Karpas-422 (cell line): ENCODE measurements at regions not wholly inside any gene's neighbourhood (a gene's known extent, or its start where the extent isn't known, plus 50 kb on each side); places are given as distances from the start of the nearest gene placed in this dataset.
A peak's percentile ranks its signal among the peaks of the same experiment; 100 is the strongest.

Experiments used
- DNase-seq: peaks from one replicate; pipeline ENCODE4 v3.0.0-alpha.2; 2015
- H2AFZ ChIP-seq: fragments of 200-600 bp; sonication (generic); 2 replicates; pipeline ENCODE4 v1.6.1; 2014; ENCODE audit warnings: antibody characterized with exemption, low read length, mixed read lengths
- H3K27ac ChIP-seq: fragments of 200-600 bp; sonication (generic); 2 replicates; pipeline ENCODE4 v1.5.1; 2014; ENCODE audit warnings: mild to moderate bottlenecking, low read length, moderate library complexity
- H3K27me3 ChIP-seq: fragments of 200-600 bp; sonication (generic); 2 replicates; pipeline ENCODE4 v1.6.1; 2014; ENCODE audit warnings: low read length, mixed read lengths
- H3K36me3 ChIP-seq: fragments of 200-600 bp; sonication (generic); 2 replicates; pipeline ENCODE4 v1.6.1; 2014; ENCODE audit warnings: low read length, mixed read lengths; ENCODE audit not compliant: insufficient read depth
- H3K4me1 ChIP-seq: fragments of 200-600 bp; sonication (generic); 2 replicates; pipeline ENCODE4 v1.6.1; 2014; ENCODE audit warnings: mild to moderate bottlenecking, low read length, mixed read lengths
- H3K4me2 ChIP-seq: fragments of 200-600 bp; sonication (generic); 2 replicates; pipeline ENCODE4 v1.6.1; 2014; ENCODE audit warnings: low read length, low read depth, mild to moderate bottlenecking; ENCODE audit not compliant: poor library complexity, severe bottlenecking
- H3K4me3 ChIP-seq: fragments of 200-600 bp; sonication (generic); 2 replicates; pipeline ENCODE4 v1.5.1; 2014; ENCODE audit warnings: mild to moderate bottlenecking, antibody characterized with exemption, low read length, mixed read lengths
- H3K79me2 ChIP-seq: fragments of 200-600 bp; sonication (generic); 2 replicates; pipeline ENCODE4 v1.6.1; 2014; ENCODE audit warnings: mild to moderate bottlenecking, low read length, mixed read lengths
- H3K9ac ChIP-seq: fragments of 200-600 bp; sonication (generic); 2 replicates; pipeline ENCODE4 v1.6.0; 2014; ENCODE audit warnings: low read length
- H3K9me2 ChIP-seq: fragments of 200-600 bp; sonication (generic), shearing (Covaris generic); replicated peaks from 2 replicates; pipeline ENCODE4 v1.6.0; 2014; ENCODE audit warnings: mild to moderate bottlenecking, low read length, moderate library complexity; ENCODE audit not compliant: insufficient read depth
- H3K9me3 ChIP-seq: fragments of 300-700, 200-600 bp; sonication (generic); 2 replicates; pipeline ENCODE4 v1.6.1; 2014; ENCODE audit warnings: low read length, mixed read lengths
- H4K20me1 ChIP-seq: fragments of 200-600 bp; sonication (generic); 2 replicates; pipeline ENCODE4 v1.6.1; 2014; ENCODE audit warnings: mild to moderate bottlenecking, antibody characterized with exemption, low read length, low read depth; ENCODE audit not compliant: insufficient read depth

DNA sequence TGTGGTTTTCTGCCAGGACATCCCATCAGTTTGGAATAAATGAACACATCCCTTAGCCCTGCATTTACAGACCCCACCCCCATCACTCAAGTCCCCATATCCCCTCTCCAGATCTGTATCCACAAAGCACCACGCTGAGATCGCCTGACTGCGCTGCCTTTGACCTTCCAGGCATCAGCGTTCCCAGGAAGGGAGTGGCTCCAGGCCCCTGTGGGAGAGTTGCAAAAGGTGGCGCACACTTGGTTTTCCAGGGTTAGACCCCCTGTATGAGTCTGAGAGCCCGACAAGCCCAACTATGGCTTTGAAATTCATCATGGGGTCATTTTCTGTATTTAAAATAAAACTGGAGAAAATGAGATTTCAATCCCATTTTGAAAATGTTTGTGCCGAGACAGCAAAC, 137.0 kb upstream of the ZNF236 start:
- no peaks in the 10 kb centered on the region for H3K9me2 ChIP-seq
- no peaks in the 10 kb centered on the region for H4K20me1 ChIP-seq
- no peaks in the 10 kb centered on the region for H3K27me3 ChIP-seq
- no peak overlapping the region for H2AFZ ChIP-seq
- no peaks in the 10 kb centered on the region for H3K79me2 ChIP-seq
- no peak for DNase-seq
- no peaks in the 10 kb centered on the region for H3K36me3 ChIP-seq
- H3K4me1 ChIP-seq, result peaks cover 5% of the 10 kb centered on the region
- no peak overlapping the region for H3K9ac ChIP-seq
- no peak overlapping the region for H3K27ac ChIP-seq
- H3K4me3 ChIP-seq, result no peak overlapping the region
- H3K4me2 ChIP-seq, result no peak overlapping the region
- H3K9me3 ChIP-seq, result no peaks in the 10 kb centered on the region

DNA sequence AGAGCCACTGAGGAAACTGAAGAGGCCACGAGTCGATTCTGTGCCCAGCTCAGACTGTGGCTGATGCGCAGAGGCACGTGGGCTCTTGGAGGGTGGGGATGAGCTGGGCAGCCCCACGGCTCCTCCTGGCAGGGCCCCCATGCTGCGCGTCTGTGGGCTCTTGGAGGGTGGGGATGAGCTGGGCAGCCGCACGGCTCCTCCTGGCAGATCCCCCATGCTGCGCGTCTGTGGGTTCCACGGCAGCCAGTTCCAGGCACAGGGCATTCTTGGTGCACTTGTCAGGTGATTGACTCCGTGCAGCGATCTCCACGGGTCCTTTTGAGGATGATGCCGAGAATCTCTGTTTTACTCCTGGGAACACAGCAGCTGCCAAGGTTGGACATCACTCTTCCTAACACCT, 138.1 kb upstream of the ZNF236 start:
- H3K4me2 ChIP-seq, result no peak overlapping the region
- H4K20me1 ChIP-seq, result no peaks in the 10 kb centered on the region
- H2AFZ ChIP-seq, result no peak overlapping the region
- no peak overlapping the region for H3K9ac ChIP-seq
- H3K36me3 ChIP-seq, result no peaks in the 10 kb centered on the region
- no peaks in the 10 kb centered on the region for H3K79me2 ChIP-seq
- no peak overlapping the region for H3K4me3 ChIP-seq
- no peaks in the 10 kb centered on the region for H3K27me3 ChIP-seq
- no peak for DNase-seq
- no peaks in the 10 kb centered on the region for H3K9me2 ChIP-seq
- no peaks in the 10 kb centered on the region for H3K9me3 ChIP-seq
- no peak overlapping the region for H3K27ac ChIP-seq
- peaks cover 4% of the 10 kb centered on the region for H3K4me1 ChIP-seq

DNA sequence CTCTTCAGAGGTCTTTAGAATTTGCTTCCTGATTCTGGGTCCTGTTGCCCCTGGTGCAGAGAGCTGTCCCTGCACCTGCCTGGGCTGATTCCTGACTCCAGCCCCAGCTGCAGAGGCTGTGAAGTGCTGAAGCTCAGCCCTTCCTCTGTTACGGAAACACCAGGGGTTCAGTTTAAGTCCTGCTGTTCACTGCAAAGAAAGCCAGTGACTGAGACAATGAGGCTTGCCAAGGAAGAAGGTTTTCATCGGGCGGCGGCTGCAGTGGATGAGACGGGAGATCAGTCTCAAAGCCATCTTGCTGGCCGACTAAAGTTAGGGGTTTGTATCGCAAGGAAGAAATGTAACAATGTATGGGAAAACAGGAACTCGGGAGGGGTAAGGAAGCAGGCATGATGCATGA, 142.4 kb upstream of the ZNF236 start:
- Histone ChIP-seq H3K4me2 (no peak overlapping the region), H3K9me3 (no peaks in the 10 kb centered on the region), H3K36me3 (no peaks in the 10 kb centered on the region), H3K4me3 (no peak overlapping the region), H3K9ac (no peak overlapping the region), H3K27ac (no peak overlapping the region), H2AFZ (no peak overlapping the region), H4K20me1 (0 out of 2 replicates have a peak, but pooled peaks cover 3% of the 10 kb centered on the region), H3K4me1 (no peaks in the 10 kb centered on the region), H3K79me2 (no peaks in the 10 kb centered on the region), H3K9me2 (no peaks in the 10 kb centered on the region), H3K27me3 (no peaks in the 10 kb centered on the region)
- DNase-seq, result no peak

DNA sequence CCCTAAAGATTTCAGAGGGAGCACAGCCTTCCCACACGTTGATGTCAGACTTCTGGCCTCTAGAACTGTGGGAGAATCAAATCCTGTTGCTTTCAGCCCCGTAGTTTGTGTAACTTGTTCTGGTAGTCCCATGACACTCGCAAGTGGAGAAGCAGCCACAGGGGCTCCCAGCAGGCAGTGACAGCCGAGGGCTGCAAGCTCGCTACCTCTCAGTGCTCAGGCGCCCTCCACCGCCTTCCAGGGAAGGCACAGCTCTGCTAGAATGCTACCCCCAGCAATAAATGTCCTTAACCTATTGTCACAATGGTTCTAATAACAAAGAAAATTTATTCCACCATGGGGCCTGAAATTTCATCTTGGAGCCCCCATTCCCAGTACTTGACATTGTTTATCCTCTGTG, 143.1 kb upstream of the ZNF236 start:
- peak; percentile 55 for DNase-seq
- Histone ChIP-seq H2AFZ (no peak overlapping the region), H3K36me3 (no peaks in the 10 kb centered on the region), H3K9me3 (no peaks in the 10 kb centered on the region), H3K79me2 (no peaks in the 10 kb centered on the region), H3K4me3 (no peak overlapping the region), H4K20me1 (0 out of 2 replicates have a peak, but pooled peaks cover 3% of the 10 kb centered on the region), H3K27me3 (no peaks in the 10 kb centered on the region), H3K27ac (no peak overlapping the region), H3K9ac (no peak overlapping the region), H3K4me2 (no peak overlapping the region), H3K9me2 (no peaks in the 10 kb centered on the region), H3K4me1 (no peaks in the 10 kb centered on the region)

DNA sequence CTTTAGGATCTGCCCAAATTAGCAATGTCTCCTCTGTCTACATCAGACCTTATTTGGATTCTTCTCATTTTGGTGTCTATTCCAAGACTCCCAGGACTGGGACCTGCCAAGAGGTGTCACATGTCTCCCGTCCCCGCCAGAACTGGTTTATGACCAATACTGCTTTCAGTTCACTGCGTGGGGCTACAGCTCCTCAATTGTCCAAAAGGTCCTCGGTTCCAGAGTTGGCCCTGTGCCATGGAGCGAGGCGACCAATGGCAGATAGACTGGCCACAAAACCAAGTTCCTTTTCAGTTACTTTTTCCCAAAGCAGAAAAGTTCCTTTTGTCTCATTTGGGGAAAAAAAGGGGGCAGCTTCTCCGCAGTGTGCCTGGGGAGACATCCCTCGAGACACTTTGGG, 144.1 kb upstream of the ZNF236 start:
- no peaks in the 10 kb centered on the region for H3K9me3 ChIP-seq
- H4K20me1 ChIP-seq, result 0 out of 2 replicates have a peak, but pooled peaks cover 3% of the 10 kb centered on the region
- no peak for DNase-seq
- no peaks in the 10 kb centered on the region for H3K4me1 ChIP-seq
- H3K9ac ChIP-seq, result no peak overlapping the region
- H3K27me3 ChIP-seq, result no peaks in the 10 kb centered on the region
- no peaks in the 10 kb centered on the region for H3K36me3 ChIP-seq
- H3K4me3 ChIP-seq, result no peak overlapping the region
- no peak overlapping the region for H3K4me2 ChIP-seq
- H3K27ac ChIP-seq, result no peak overlapping the region
- H2AFZ ChIP-seq, result no peak overlapping the region
- no peaks in the 10 kb centered on the region for H3K79me2 ChIP-seq
- H3K9me2 ChIP-seq, result no peaks in the 10 kb centered on the region

DNA sequence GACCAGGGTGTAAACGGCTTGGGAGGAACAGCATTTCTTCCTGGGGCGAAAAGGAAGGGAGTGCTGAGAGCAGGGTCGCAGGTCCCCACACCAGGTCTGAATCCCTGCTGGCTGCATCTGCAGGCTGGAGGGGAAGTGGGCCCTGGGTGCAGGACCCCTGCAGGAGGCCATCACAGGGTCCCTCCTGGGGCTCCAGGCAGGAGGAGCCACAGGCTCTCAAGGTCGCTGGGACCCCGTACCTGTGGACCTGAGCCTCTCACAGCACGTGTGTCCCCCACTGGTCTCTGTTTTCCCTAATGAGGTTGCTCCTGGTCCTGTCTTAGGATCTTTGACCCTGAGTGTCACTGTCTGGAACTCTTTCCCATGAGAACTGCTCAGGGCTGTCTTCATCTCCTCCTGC, 147.8 kb upstream of the ZNF236 start:
- Histone ChIP-seq H3K27ac (no peak overlapping the region), H3K9ac (no peak overlapping the region), H3K79me2 (no peaks in the 10 kb centered on the region), H3K9me3 (no peaks in the 10 kb centered on the region), H3K27me3 (no peaks in the 10 kb centered on the region), H3K9me2 (no peaks in the 10 kb centered on the region), H4K20me1 (0 out of 2 replicates have a peak, but pooled peaks cover 3% of the 10 kb centered on the region), H3K36me3 (no peaks in the 10 kb centered on the region), H3K4me2 (no peak overlapping the region), H3K4me3 (no peak overlapping the region), H3K4me1 (no peaks in the 10 kb centered on the region), H2AFZ (no peak overlapping the region)
- DNase-seq, result no peak

DNA sequence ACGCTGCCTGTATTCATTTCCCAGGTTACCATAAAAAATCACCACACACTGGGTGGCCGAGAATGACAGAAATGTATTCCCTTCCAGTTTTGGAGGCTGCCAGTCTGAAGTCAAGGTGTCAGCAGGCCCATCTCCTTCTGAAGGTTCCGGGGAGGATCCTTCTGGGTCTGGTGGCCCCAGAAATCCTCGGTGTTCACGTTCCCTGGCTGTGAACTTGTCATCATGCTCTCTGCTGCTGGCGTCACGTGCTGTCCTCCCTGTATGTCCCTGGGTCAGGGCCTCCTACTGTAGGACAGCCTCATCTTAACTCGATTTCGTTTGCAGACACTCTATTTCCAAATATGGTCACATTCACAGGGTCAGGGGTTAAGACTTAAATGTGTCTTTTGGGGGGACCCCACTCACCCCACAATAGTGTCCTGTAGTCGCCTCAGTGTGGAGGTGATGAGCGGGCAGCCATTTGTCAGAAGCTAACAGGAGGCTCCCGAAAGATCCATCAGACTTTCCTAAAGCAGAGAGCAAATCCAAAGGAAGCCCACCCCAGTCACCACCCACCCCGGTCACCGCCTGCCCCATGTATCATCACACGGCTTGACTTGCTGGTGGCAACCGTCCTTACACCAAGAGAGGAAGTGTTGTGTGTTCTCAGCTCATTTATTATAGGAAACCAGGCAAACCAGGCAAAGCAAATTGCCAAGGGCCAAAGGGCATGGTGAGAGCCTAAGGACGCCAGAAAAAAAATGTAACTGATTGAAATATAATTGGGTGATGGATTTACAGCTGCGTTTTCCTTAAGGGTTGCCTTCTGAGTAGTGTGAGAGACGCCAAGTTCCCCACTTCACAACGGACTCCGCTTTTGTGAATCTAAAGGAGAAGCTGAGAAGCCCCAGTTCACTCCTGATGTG, 148.8 kb upstream of the ZNF236 start:
- Histone ChIP-seq H3K27me3 (no peaks in the 10 kb centered on the region), H3K4me1 (no peaks in the 10 kb centered on the region), H3K9ac (no peak overlapping the region), H3K9me3 (no peaks in the 10 kb centered on the region), H4K20me1 (0 out of 2 replicates have a peak, but pooled peaks cover 3% of the 10 kb centered on the region), H3K79me2 (no peaks in the 10 kb centered on the region), H2AFZ (no peak overlapping the region), H3K9me2 (no peaks in the 10 kb centered on the region), H3K27ac (no peak overlapping the region), H3K4me3 (no peak overlapping the region), H3K36me3 (no peaks in the 10 kb centered on the region), H3K4me2 (no peak overlapping the region)
- no peak for DNase-seq

DNA sequence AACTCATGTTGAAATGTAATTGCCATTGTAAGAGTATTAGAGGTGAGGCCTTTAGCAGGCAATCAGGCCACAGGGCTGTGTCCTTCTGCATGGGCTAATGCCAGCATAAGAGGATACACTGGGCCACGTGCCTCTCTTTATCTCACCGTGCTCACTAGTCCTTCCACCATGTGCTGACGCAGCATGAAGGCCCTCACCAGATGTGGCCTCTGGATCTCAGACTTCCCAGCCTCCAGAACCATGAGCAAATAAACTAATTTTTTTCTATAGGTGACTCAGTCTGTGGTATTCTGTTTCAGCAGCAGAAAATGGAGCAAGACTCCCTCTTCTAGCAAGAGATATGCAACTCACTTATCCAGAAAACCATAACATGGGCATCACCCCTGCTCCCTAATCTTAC, 149.7 kb upstream of the ZNF236 start:
- no peak overlapping the region for H3K9ac ChIP-seq
- no peaks in the 10 kb centered on the region for H3K4me1 ChIP-seq
- no peak overlapping the region for H3K4me2 ChIP-seq
- no peaks in the 10 kb centered on the region for H3K27me3 ChIP-seq
- H3K9me2 ChIP-seq, result no peaks in the 10 kb centered on the region
- DNase-seq, result no peak
- no peaks in the 10 kb centered on the region for H3K36me3 ChIP-seq
- no peak overlapping the region for H2AFZ ChIP-seq
- H4K20me1 ChIP-seq, result no peaks in the 10 kb centered on the region
- no peaks in the 10 kb centered on the region for H3K79me2 ChIP-seq
- no peaks in the 10 kb centered on the region for H3K9me3 ChIP-seq
- H3K27ac ChIP-seq, result no peak overlapping the region
- no peak overlapping the region for H3K4me3 ChIP-seq
